ENCODE measurements at regions not wholly inside any gene's neighbourhood (a gene's known extent, or its start where the extent isn't known, plus 50 kb on each side); places are given as distances from the start of the nearest gene placed in this dataset.

DNA sequence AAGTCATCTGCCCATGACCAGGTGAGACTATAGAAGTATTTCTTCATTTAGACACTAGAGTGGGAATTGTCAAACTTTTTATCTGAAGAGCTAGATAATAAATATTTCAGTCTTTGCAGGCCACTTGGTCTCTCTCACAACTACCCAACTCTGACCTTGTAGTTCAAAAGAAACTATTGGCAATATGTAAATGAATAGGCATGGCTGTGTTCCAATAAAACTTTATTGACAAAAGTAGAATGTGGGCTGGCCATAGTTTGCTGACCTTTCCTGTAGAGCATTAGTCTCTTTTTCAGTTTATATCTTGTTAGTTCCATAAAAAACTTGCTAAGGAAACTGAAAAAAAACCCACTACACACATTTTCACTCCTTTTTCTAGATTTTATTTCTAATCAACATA lies 535.5 kb downstream of the PRR16 start:
- TF ChIP-seq, protein P1, sequence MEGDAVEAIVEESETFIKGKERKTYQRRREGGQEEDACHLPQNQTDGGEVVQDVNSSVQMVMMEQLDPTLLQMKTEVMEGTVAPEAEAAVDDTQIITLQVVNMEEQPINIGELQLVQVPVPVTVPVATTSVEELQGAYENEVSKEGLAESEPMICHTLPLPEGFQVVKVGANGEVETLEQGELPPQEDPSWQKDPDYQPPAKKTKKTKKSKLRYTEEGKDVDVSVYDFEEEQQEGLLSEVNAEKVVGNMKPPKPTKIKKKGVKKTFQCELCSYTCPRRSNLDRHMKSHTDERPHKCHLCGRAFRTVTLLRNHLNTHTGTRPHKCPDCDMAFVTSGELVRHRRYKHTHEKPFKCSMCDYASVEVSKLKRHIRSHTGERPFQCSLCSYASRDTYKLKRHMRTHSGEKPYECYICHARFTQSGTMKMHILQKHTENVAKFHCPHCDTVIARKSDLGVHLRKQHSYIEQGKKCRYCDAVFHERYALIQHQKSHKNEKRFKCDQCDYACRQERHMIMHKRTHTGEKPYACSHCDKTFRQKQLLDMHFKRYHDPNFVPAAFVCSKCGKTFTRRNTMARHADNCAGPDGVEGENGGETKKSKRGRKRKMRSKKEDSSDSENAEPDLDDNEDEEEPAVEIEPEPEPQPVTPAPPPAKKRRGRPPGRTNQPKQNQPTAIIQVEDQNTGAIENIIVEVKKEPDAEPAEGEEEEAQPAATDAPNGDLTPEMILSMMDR (IDR thresholded peaks at IDR 0.05): no peak
- DNase-seq (no peak), ATAC-seq (no peak)
- Histone ChIP-seq H3K9me3 (no peaks in the 10 kb centered on the region), H3K36me3 (ENCODE audit: insufficient read depth in 1 of 2, low read depth in 1 of 2) (no peaks in the 10 kb centered on the region), H3K27ac (no peak overlapping the region), H3K27me3 (ENCODE audit: insufficient read depth in 3 of 3, low read length in 2 of 3) (no peaks in the 10 kb centered on the region), H3K4me3 (no peak overlapping the region), H3K4me1 (no peaks in the 10 kb centered on the region)
- intact Hi-C loops (cut with DNase I): no loop called here

DNA sequence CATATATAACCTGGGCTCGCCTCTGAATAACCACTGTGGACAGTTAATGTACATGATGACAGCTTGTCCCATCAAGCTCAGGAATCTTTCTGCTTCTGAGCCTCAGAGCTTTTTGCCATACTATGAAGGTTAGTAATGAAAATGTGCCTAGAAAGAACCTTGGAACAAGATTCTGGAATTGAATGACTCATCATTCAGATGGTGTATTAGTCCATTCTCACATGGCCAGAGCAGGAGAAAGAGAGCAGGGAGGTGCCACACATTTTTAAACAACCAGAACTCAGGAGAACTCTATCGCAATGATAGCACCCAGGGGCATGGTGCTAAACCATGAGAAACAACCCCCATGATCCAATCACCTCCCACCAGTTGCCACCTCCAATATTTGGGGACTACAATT lies 542.1 kb downstream of the PRR16 start:
- 94 to 96% (median 94%) methylated on average over 2 of the region's 2 CpGs for WGBS, 3 donors
- ATAC-seq: no peak
- TF ChIP-seq, protein P1 (IDR thresholded peaks at IDR 0.05): no peak
- no peaks in the 10 kb centered on the region for H3K36me3 ChIP-seq (ENCODE audit: insufficient read depth in 1 of 2, low read depth in 1 of 2)
- no peak overlapping the region for H3K27ac ChIP-seq
- H3K27me3 ChIP-seq (ENCODE audit: insufficient read depth in 3 of 3, low read length in 2 of 3): no peaks in the 10 kb centered on the region
- H3K4me3 ChIP-seq: no peak overlapping the region
- no peak for DNase-seq
- no peaks in the 10 kb centered on the region for H3K4me1 ChIP-seq
- no peaks in the 10 kb centered on the region for H3K9me3 ChIP-seq
- intact Hi-C loops (cut with DNase I): no loop called here

DNA sequence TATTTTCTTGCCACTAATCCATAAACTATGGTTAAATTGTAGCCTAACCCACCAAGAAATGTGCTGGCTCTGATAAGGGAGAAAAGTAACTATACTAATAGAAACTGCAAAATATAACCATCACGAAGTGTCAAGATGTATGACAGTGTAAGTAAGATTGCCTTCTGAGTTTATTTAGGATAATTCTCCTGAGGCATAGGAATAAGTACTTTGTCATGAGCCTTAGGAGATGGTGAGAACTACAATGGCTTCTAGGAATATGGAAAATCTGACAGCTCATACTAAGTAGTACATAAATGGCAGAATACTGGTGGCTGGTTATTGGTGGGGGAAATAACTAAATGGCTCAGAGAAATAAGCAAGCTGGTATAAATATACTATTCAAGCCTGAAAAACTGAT lies 543.9 kb downstream of the PRR16 start:
- Histone ChIP-seq H3K27me3 (ENCODE audit: insufficient read depth in 3 of 3, low read length in 2 of 3) (no peaks in the 10 kb centered on the region), H3K36me3 (ENCODE audit: insufficient read depth in 1 of 2, low read depth in 1 of 2) (no peaks in the 10 kb centered on the region), H3K4me1 (no peaks in the 10 kb centered on the region), H3K9me3 (no peaks in the 10 kb centered on the region), H3K4me3 (no peak overlapping the region), H3K27ac (no peak overlapping the region)
- 82 to 98% (median 84%) methylated on average over 1 of the region's 1 CpG for WGBS, 3 donors
- intact Hi-C loops (cut with DNase I): no loop called here
- TF ChIP-seq, protein P1 (IDR thresholded peaks at IDR 0.05): no peak
- DNase-seq (no peak), ATAC-seq (no peak)

DNA sequence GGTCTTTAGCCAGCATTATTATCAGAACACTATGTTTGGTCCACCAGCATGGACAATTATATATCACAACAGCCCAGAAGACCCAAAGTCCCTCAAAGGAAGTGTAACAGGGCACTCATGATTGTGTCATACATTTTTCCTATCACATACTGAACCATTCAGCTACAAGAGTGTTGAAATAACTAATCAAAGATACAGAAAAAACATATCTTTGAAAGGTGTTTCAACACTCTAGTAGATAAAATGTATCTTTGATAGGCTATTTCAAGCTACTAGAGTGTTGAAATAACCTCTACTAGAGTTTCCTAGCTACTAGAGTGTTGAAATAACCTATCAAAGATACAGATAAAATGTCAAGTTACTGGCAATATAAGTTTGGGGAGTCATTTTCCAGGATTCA lies 545.0 kb downstream of the PRR16 start:
- no peaks in the 10 kb centered on the region for H3K36me3 ChIP-seq (ENCODE audit: insufficient read depth in 1 of 2, low read depth in 1 of 2)
- H3K9me3 ChIP-seq: no peaks in the 10 kb centered on the region
- H3K4me1 ChIP-seq: no peaks in the 10 kb centered on the region
- no peak for ATAC-seq
- no peak overlapping the region for H3K27ac ChIP-seq
- intact Hi-C loops (cut with DNase I): no loop called here
- H3K4me3 ChIP-seq: no peak overlapping the region
- TF ChIP-seq, protein P1 (IDR thresholded peaks at IDR 0.05): no peak
- no peak for DNase-seq
- no peaks in the 10 kb centered on the region for H3K27me3 ChIP-seq (ENCODE audit: insufficient read depth in 3 of 3, low read length in 2 of 3)

DNA sequence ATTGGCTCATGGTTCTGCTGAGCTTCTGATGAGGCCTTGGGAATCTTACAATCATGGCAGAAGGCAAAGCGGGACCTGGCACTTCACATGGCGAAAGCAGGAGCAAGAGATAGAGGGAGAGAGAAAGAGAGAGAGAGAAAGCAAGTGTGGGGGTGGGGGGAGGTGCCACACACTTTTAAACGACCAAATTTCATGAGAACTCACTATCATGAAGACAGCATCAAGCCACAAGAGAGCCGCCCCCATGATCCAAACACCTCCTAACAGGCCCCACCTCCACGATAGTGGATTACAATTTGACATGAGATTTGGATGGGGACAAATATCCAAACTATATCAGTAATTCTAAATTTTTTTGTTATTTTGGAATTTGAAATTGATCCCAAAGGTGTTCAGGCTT lies 553.9 kb downstream of the PRR16 start:
- intact Hi-C loops (cut with DNase I): no loop called here
- DNase-seq: no peak
- WGBS, 3 donors: 80 to 88% (median 84%) methylated on average over 5 of the region's 5 CpGs
- Histone ChIP-seq H3K36me3 (ENCODE audit: insufficient read depth in 1 of 2, low read depth in 1 of 2) (no peaks in the 10 kb centered on the region), H3K4me1 (no peaks in the 10 kb centered on the region), H3K4me3 (no peak overlapping the region), H3K27ac (no peak overlapping the region), H3K9me3 (no peaks in the 10 kb centered on the region), H3K27me3 (ENCODE audit: insufficient read depth in 3 of 3, low read length in 2 of 3) (no peaks in the 10 kb centered on the region)
- TF ChIP-seq, protein P1 (IDR thresholded peaks at IDR 0.05): no peak
- ATAC-seq: no peak

Data from psoas muscle (tissue), 7 donors.